ENCODE measurements at regions not wholly inside any gene's neighbourhood (a gene's known extent, or its start where the extent isn't known, plus 50 kb on each side); places are given as distances from the start of the nearest gene placed in this dataset.

- TF ChIP-seq HMGXB4 (CRISPR knock-in tag; IDR thresholded peaks at IDR 0.05) = no peak
- TF ChIP-seq, protein P1, sequence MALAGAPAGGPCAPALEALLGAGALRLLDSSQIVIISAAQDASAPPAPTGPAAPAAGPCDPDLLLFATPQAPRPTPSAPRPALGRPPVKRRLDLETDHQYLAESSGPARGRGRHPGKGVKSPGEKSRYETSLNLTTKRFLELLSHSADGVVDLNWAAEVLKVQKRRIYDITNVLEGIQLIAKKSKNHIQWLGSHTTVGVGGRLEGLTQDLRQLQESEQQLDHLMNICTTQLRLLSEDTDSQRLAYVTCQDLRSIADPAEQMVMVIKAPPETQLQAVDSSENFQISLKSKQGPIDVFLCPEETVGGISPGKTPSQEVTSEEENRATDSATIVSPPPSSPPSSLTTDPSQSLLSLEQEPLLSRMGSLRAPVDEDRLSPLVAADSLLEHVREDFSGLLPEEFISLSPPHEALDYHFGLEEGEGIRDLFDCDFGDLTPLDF (CRISPR knock-in tag; IDR thresholded peaks at IDR 0.05) = no peak
- no peak for TF ChIP-seq TEAD4 (CRISPR knock-in tag; IDR thresholded peaks at IDR 0.05)
- TF ChIP-seq, protein P2, sequence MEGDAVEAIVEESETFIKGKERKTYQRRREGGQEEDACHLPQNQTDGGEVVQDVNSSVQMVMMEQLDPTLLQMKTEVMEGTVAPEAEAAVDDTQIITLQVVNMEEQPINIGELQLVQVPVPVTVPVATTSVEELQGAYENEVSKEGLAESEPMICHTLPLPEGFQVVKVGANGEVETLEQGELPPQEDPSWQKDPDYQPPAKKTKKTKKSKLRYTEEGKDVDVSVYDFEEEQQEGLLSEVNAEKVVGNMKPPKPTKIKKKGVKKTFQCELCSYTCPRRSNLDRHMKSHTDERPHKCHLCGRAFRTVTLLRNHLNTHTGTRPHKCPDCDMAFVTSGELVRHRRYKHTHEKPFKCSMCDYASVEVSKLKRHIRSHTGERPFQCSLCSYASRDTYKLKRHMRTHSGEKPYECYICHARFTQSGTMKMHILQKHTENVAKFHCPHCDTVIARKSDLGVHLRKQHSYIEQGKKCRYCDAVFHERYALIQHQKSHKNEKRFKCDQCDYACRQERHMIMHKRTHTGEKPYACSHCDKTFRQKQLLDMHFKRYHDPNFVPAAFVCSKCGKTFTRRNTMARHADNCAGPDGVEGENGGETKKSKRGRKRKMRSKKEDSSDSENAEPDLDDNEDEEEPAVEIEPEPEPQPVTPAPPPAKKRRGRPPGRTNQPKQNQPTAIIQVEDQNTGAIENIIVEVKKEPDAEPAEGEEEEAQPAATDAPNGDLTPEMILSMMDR (IDR thresholded peaks at IDR 0.05) = no peak
- no peak for TF ChIP-seq MXD4 (CRISPR knock-in tag; IDR thresholded peaks at IDR 0.05; ENCODE audit: borderline replicate concordance)
- no peak for TF ChIP-seq SMAD3 (CRISPR knock-in tag; IDR thresholded peaks at IDR 0.05; ENCODE audit: borderline replicate concordance)
- TF ChIP-seq, protein P3, sequence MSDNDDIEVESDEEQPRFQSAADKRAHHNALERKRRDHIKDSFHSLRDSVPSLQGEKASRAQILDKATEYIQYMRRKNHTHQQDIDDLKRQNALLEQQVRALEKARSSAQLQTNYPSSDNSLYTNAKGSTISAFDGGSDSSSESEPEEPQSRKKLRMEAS (CRISPR knock-in tag; IDR thresholded peaks at IDR 0.05) = no peak
Observed at GRCh38 chr7:90053094-90053493, 101.2 kb upstream of the STEAP1 start.

Measured in WTC11 (cell line).